ELR (cell line): ENCODE measurements at regions not wholly inside any gene's neighbourhood (a gene's known extent, or its start where the extent isn't known, plus 50 kb on each side); places are given as distances from the start of the nearest gene placed in this dataset.
"Not testable (repeated sequence)": the region's sequence is repeated elsewhere in the genome, so short reads cannot be mapped to it uniquely, and the experiment has no call there.

Source experiments
- DNase-seq: peaks from one replicate; pipeline ENCODE4 v3.0.0-alpha.2; 2015; ENCODE audit warnings: low read depth

- DNase-seq = not testable (repeated sequence)
Measured at GRCh38 chr2:186182366-186182765, 303.7 kb upstream of the ZC3H15 start.

GRCh38 chr2:186183406-186183805, 302.7 kb upstream of the ZC3H15 start:
- no peak for DNase-seq

GRCh38 chr2:186187854-186188253, 298.2 kb upstream of the ZC3H15 start:
- DNase-seq = no peak

GRCh38 chr2:186189816-186190215, 296.2 kb upstream of the ZC3H15 start:
- DNase-seq = no peak

- no peak for DNase-seq
Measured at GRCh38 chr2:186195696-186196095, 290.4 kb upstream of the ZC3H15 start.

GRCh38 chr2:186197955-186198354, 288.1 kb upstream of the ZC3H15 start:
- no peak for DNase-seq

GRCh38 chr2:186199029-186199428, 287.0 kb upstream of the ZC3H15 start:
- no peak for DNase-seq

- DNase-seq = peak; percentile 2
Measured at GRCh38 chr2:186201371-186201770, 284.7 kb upstream of the ZC3H15 start.

GRCh38 chr2:186205254-186205911, 280.7 kb upstream of the ZC3H15 start:
- DNase-seq = no peak

- DNase-seq = no peak
Measured at GRCh38 chr2:186209532-186209931, 276.5 kb upstream of the ZC3H15 start.

GRCh38 chr2:186220409-186220808, 265.7 kb upstream of the ZC3H15 start:
- no peak for DNase-seq

- DNase-seq = no peak
Measured at GRCh38 chr2:186229265-186229664, 256.8 kb upstream of the ZC3H15 start.

- DNase-seq = no peak
Measured at GRCh38 chr2:186241874-186242273, 244.2 kb upstream of the ZC3H15 start.

- DNase-seq = no peak
Measured at GRCh38 chr2:186254759-186255158, 231.3 kb upstream of the ZC3H15 start.

GRCh38 chr2:186255823-186256222, 230.2 kb upstream of the ZC3H15 start:
- DNase-seq = no peak

GRCh38 chr2:186256540-186256939, 229.5 kb upstream of the ZC3H15 start:
- DNase-seq = peak; percentile 62

GRCh38 chr2:186263673-186264250, 222.3 kb upstream of the ZC3H15 start:
- DNase-seq = no peak

GRCh38 chr2:186269536-186269935, 216.5 kb upstream of the ZC3H15 start:
- DNase-seq = no peak

GRCh38 chr2:186273953-186274352, 212.1 kb upstream of the ZC3H15 start:
- DNase-seq = no peak

- peak; percentile 75 for DNase-seq
Measured at GRCh38 chr2:186274936-186275575, 211.0 kb upstream of the ZC3H15 start.

GRCh38 chr2:186276909-186277308, 209.2 kb upstream of the ZC3H15 start:
- DNase-seq = no peak

GRCh38 chr2:186281726-186282125, 204.3 kb upstream of the ZC3H15 start:
- DNase-seq = no peak

- no peak for DNase-seq
Measured at GRCh38 chr2:186294248-186294888, 191.7 kb upstream of the ZC3H15 start.
